ENCODE measurements at regions not wholly inside any gene's neighbourhood (a gene's known extent, or its start where the extent isn't known, plus 50 kb on each side); places are given as distances from the start of the nearest gene placed in this dataset.

DNA sequence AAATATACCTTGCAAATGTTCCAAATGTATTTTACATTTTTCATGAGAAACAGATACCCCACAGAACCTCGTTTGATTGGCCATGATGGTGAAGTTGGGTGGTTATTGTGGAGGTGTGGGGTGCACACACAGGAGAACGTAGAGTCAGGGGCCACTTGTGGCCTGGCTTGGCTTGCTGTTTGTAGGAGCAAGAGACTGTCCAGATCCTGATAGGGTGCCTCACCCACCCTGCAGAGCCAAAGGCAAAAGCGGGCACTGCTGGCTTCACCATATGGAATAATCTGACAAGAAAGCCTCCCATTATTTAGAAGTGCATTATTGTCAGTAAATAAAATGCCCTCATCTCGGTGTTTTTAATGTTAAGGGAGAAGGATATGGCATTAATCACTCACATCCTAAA lies 330.2 kb downstream of the TEX29 start:
- Histone ChIP-seq H3K27ac (ENCODE audit: low read depth, low read length) (no peak overlapping the region), H3K9ac (ENCODE audit: low read length) (no peak overlapping the region), H3K4me1 (ENCODE audit: insufficient read depth, low read length) (no peaks in the 10 kb centered on the region), H3K36me3 (ENCODE audit: insufficient read depth, low read length) (no peaks in the 10 kb centered on the region), H3K4me3 (ENCODE audit: insufficient read depth, low read depth, low read length) (no peak overlapping the region), H3K79me2 (ENCODE audit: insufficient read depth, low read length) (no peaks in the 10 kb centered on the region), H3K27me3 (ENCODE audit: insufficient read depth, low read length) (no peaks in the 10 kb centered on the region), H4K20me1 (ENCODE audit: insufficient read depth, low read length) (no peaks in the 10 kb centered on the region), H3K4me2 (ENCODE audit: low read length) (no peak overlapping the region), H2AFZ (ENCODE audit: low read depth, low read length) (no peak overlapping the region), H3K9me3 (ENCODE audit: insufficient read depth, low read depth, low read length) (no peaks in the 10 kb centered on the region)
- DNase-seq (ENCODE audit: low read depth) (no peak), FAIRE-seq (no peak)
- TF ChIP-seq CTCF (IDR thresholded peaks at IDR 0.05; ENCODE audit: insufficient read depth, low read depth, low read length) (no peak), EZH2 (IDR thresholded peaks at IDR 0.05; ENCODE audit: insufficient read depth, low read length) (no peak)
- H3K27ac Mint-ChIP-seq (ENCODE audit: unreplicated experiment) = no peak overlapping the region
- H3K9me3 Mint-ChIP-seq (ENCODE audit: unreplicated experiment) = peaks cover 2% of the 10 kb centered on the region
- no peaks in the 10 kb centered on the region for H3K36me3 Mint-ChIP-seq (ENCODE audit: low read depth, unreplicated experiment)
- no peaks in the 10 kb centered on the region for H3K4me1 Mint-ChIP-seq (ENCODE audit: low read depth, unreplicated experiment)
- H3K27me3 Mint-ChIP-seq (ENCODE audit: low read depth, unreplicated experiment) = peaks cover 35% of the 10 kb centered on the region
- no peak overlapping the region for H3K4me3 Mint-ChIP-seq (ENCODE audit: unreplicated experiment)

GRCh38 chr13:111652676-111653075 lies 332.2 kb downstream of the TEX29 start:
- H3K9ac ChIP-seq (ENCODE audit: low read length) = no peak overlapping the region
- Mint-ChIP-seq H3K9me3 (ENCODE audit: unreplicated experiment) (no peaks in the 10 kb centered on the region), H3K27ac (ENCODE audit: unreplicated experiment) (no peak overlapping the region), H3K27me3 (ENCODE audit: low read depth, unreplicated experiment) (peaks cover 33% of the 10 kb centered on the region), H3K4me1 (ENCODE audit: low read depth, unreplicated experiment) (no peaks in the 10 kb centered on the region), H3K4me3 (ENCODE audit: unreplicated experiment) (no peak overlapping the region), H3K36me3 (ENCODE audit: low read depth, unreplicated experiment) (no peaks in the 10 kb centered on the region)
- no peak for DNase-seq (ENCODE audit: low read depth)
- TF ChIP-seq CTCF (IDR thresholded peaks at IDR 0.05; ENCODE audit: insufficient read depth, low read depth, low read length) (no peak), EZH2 (IDR thresholded peaks at IDR 0.05; ENCODE audit: insufficient read depth, low read length) (no peak)
- H3K9me3 ChIP-seq (ENCODE audit: insufficient read depth, low read depth, low read length) = no peaks in the 10 kb centered on the region
- no peaks in the 10 kb centered on the region for H3K27me3 ChIP-seq (ENCODE audit: insufficient read depth, low read length)
- no peak overlapping the region for H3K4me3 ChIP-seq (ENCODE audit: insufficient read depth, low read depth, low read length)
- no peaks in the 10 kb centered on the region for H3K36me3 ChIP-seq (ENCODE audit: insufficient read depth, low read length)
- H3K79me2 ChIP-seq (ENCODE audit: insufficient read depth, low read length) = no peaks in the 10 kb centered on the region
- no peak overlapping the region for H3K4me2 ChIP-seq (ENCODE audit: low read length)
- no peak overlapping the region for H3K27ac ChIP-seq (ENCODE audit: low read depth, low read length)
- H2AFZ ChIP-seq (ENCODE audit: low read depth, low read length) = no peak overlapping the region
- no peaks in the 10 kb centered on the region for H3K4me1 ChIP-seq (ENCODE audit: insufficient read depth, low read length)
- H4K20me1 ChIP-seq (ENCODE audit: insufficient read depth, low read length) = no peaks in the 10 kb centered on the region
- no peak for FAIRE-seq

- Histone ChIP-seq H3K4me1 (ENCODE audit: insufficient read depth, low read length) (no peaks in the 10 kb centered on the region), H3K9me3 (ENCODE audit: insufficient read depth, low read depth, low read length) (peaks cover 3% of the 10 kb centered on the region), H3K79me2 (ENCODE audit: insufficient read depth, low read length) (no peaks in the 10 kb centered on the region), H3K4me3 (ENCODE audit: insufficient read depth, low read depth, low read length) (no peak overlapping the region), H3K27me3 (ENCODE audit: insufficient read depth, low read length) (no peaks in the 10 kb centered on the region), H2AFZ (ENCODE audit: low read depth, low read length) (no peak overlapping the region), H3K4me2 (ENCODE audit: low read length) (no peak overlapping the region), H3K9ac (ENCODE audit: low read length) (no peak overlapping the region), H3K36me3 (ENCODE audit: insufficient read depth, low read length) (no peaks in the 10 kb centered on the region), H3K27ac (ENCODE audit: low read depth, low read length) (no peak overlapping the region), H4K20me1 (ENCODE audit: insufficient read depth, low read length) (no peaks in the 10 kb centered on the region)
- Mint-ChIP-seq H3K4me3 (ENCODE audit: unreplicated experiment) (no peak overlapping the region), H3K27ac (ENCODE audit: unreplicated experiment) (no peak overlapping the region), H3K27me3 (ENCODE audit: low read depth, unreplicated experiment) (peaks cover 41% of the 10 kb centered on the region), H3K4me1 (ENCODE audit: low read depth, unreplicated experiment) (peaks cover 6% of the 10 kb centered on the region), H3K36me3 (ENCODE audit: low read depth, unreplicated experiment) (no peaks in the 10 kb centered on the region), H3K9me3 (ENCODE audit: unreplicated experiment) (no peaks in the 10 kb centered on the region)
- DNase-seq (ENCODE audit: low read depth) (no peak), FAIRE-seq (no peak)
- TF ChIP-seq EZH2 (IDR thresholded peaks at IDR 0.05; ENCODE audit: insufficient read depth, low read length) = no peak
- no peak for TF ChIP-seq CTCF (IDR thresholded peaks at IDR 0.05; ENCODE audit: insufficient read depth, low read depth, low read length)
Observed at GRCh38 chr13:111654531-111654930, 334.1 kb downstream of the TEX29 start.
